Astrocyte of the cerebellum (primary cell): ENCODE measurements at regions not wholly inside any gene's neighbourhood (a gene's known extent, or its start where the extent isn't known, plus 50 kb on each side); places are given as distances from the start of the nearest gene placed in this dataset.

Experiments
- DNase-seq: peaks from one replicate; pipeline ENCODE4 v3.0.0-alpha.2; 2011; ENCODE audit warnings: low read depth
- H3K4me3 ChIP-seq: 2 replicates; pipeline ENCODE4 v1.5.1; 2011; ENCODE audit warnings: mild to moderate bottlenecking, low read depth, low read length, moderate library complexity
- in situ Hi-C: cut with HindIII; loops from 2 replicates; pipeline ENCODE4 v1.10.0; 2017; ENCODE audit warnings: low sequenced_read_pairs
- TF ChIP-seq, protein P1 (sequence below): IDR thresholded peaks from 2 replicates; pipeline ENCODE4 v1.5.1; 2012; ENCODE audit warnings: low read length, low read depth, moderate library complexity, mild to moderate bottlenecking; ENCODE audit errors: missing control alignments

DNA sequence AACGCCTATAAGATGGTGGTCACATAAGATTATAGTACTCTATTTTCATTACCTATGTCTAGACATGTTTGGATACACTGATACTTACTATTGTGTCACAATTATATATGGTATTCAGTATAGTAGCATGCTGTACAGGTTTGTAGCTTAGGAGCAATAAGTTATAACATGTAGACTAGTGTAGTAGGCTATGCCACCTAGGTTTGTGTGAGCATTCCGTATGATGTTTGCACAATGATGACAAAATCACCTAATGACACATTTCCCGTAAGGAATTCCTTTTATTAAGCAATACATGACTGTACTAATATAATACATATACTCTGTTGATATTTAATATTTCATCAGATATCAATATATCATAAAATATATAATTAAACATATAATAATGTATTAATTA lies 540.7 kb downstream of the BMP2 start:
- no peak overlapping the region for H3K4me3 ChIP-seq
- TF ChIP-seq, protein P1, sequence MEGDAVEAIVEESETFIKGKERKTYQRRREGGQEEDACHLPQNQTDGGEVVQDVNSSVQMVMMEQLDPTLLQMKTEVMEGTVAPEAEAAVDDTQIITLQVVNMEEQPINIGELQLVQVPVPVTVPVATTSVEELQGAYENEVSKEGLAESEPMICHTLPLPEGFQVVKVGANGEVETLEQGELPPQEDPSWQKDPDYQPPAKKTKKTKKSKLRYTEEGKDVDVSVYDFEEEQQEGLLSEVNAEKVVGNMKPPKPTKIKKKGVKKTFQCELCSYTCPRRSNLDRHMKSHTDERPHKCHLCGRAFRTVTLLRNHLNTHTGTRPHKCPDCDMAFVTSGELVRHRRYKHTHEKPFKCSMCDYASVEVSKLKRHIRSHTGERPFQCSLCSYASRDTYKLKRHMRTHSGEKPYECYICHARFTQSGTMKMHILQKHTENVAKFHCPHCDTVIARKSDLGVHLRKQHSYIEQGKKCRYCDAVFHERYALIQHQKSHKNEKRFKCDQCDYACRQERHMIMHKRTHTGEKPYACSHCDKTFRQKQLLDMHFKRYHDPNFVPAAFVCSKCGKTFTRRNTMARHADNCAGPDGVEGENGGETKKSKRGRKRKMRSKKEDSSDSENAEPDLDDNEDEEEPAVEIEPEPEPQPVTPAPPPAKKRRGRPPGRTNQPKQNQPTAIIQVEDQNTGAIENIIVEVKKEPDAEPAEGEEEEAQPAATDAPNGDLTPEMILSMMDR, result no peak
- in situ Hi-C loops, result no loop called here
- DNase-seq, result no peak

DNA sequence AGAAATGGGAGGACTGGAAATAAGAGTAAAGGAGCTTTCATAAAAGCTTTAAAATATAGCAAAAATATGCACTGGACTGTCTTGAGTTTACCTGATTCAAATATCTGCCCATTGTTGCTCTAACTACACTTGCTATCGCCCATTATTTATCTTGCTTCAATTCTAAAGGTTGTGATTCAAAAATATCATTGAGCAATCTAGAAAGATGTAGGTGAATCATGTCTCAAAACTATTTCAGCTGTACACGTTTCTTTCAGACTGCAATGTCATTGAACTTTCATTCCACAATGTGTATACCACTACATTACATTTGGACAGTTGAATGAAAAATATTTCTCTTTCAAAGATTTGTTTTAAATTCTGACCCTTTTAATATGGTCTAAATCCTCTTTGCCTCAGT lies 545.6 kb downstream of the BMP2 start:
- DNase-seq, result no peak
- H3K4me3 ChIP-seq, result no peak overlapping the region
- in situ Hi-C loops, result no loop called here
- TF ChIP-seq, protein P1, result no peak

DNA sequence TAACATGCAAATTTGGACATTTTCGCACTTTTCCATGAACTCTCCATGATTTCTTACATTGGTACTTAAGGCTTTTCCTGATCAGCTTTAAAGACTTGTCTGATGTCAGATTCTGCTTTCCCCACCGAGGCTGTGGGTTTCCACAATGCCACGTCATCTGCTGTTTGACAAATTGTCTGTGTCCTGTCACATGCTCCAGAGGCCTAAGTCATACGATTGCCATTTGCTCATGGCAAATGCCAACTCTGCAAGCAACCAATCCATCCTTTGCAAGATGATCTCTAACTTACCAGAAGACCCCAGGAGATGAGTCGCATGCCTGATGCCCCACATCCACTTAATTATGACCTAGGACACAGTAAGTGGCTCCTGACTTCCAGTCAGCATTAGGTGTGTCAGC lies 556.5 kb downstream of the BMP2 start:
- DNase-seq, result no peak
- H3K4me3 ChIP-seq, result no peak overlapping the region
- in situ Hi-C loops, result no loop called here
- TF ChIP-seq, protein P1, result no peak

DNA sequence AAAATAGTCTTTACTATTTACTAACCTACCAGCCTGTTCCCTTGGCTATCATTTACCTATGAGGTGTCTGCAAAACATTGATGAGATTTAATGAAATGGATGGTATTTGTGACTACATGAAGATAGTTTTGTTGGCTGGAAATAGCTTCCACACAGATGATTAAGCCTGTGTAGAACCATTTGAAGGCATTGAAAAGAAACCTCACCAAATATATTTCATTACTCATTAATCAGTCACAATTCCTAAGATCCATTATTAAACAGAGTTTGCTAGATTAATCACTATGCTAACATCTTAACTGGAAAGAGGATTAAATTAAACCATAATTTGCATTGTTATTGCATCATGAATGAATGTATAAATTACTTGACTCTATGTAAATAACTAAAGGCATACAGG lies 560.3 kb downstream of the BMP2 start:
- no peak overlapping the region for H3K4me3 ChIP-seq
- in situ Hi-C loops, result no loop called here
- DNase-seq, result no peak
- TF ChIP-seq, protein P1, result no peak

DNA sequence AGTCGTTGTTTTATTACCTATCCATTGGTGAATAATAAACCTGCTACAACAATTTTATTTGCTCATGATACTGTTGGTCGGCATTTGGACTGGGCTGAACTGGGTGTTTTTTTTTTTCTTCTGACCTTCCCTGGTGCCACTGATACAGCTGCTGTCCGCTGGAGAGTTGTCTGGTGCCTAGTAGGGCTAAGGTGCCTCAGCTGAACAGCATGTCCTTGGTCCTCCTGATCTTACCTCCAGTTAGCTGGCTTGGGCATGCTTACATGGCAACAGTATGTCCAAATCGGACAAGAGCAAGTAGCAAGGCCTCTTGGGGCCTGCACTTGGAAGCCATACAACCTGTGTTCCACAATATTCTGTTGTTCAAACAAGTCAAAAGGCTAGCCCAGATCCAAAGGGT lies 563.4 kb downstream of the BMP2 start:
- TF ChIP-seq, protein P1, result no peak
- H3K4me3 ChIP-seq, result no peak overlapping the region
- DNase-seq, result no peak
- in situ Hi-C loops, result no loop called here

DNA sequence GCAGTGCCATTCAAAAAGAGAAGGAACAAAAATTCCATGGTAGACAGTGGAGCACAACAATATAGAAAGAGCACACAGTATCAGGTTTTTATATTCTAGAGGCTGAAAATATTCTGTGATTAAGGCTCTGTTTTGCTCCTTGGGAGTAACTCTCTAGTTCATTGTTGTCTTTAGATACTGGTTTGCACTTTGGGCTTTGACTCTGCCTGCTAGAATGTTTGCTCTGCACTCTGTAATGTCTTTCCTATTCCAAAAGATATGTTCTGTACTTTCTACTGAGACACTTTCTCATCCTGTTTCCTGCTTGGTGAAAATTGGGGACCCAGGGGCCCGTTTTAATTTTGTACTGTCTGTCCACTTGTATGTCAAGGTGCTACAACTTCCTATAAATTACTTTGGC lies 564.7 kb downstream of the BMP2 start:
- DNase-seq, result no peak
- no peak overlapping the region for H3K4me3 ChIP-seq
- TF ChIP-seq, protein P1, result no peak
- in situ Hi-C loops, result no loop called here

DNA sequence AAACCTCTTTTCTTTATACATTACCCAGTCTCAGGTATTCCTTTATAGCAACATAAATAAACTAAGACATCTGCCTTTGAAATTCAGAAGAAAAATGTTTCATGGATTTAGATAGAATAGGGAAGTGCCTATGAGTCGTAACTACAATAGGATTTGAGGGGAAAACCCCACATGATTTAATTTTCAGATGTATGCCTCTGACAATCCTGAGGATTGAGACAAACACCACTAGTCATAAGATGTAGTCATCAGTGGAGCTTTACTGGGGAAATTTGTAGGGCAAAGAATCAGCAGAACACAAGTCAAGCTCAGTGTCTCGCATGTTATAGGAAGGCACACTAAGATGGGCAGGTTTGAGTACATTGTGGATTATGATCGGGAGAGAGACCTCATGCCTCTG lies 566.4 kb downstream of the BMP2 start:
- TF ChIP-seq, protein P1, result no peak
- H3K4me3 ChIP-seq, result no peak overlapping the region
- DNase-seq, result no peak
- in situ Hi-C loops, result no loop called here
